ENCODE measurements at regions not wholly inside any gene's neighbourhood (a gene's known extent, or its start where the extent isn't known, plus 50 kb on each side); places are given as distances from the start of the nearest gene placed in this dataset.

DNA sequence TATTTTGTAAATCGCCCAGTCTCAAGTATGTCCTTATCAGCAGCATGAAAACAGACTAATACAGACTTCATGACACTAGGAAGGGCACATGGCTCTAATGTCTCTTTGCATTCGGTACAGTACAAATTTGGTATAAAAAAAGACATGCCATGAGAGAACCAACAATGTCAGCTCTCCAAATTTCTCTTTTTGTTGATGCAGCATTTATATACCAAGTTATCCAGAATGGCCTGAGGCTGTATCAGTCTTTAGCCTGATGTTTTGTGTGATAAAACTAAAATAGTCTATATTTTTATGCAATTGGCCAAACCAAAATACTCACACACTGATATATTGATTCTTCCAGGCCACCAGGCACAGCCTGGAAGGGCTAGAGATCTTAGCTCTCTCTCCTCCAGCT, 124.3 kb upstream of the SAMSN1 start:
- TF ChIP-seq CTCF (IDR thresholded peaks at IDR 0.05; ENCODE audit: borderline replicate concordance, extremely low read depth, low read length, poor library complexity, severe bottlenecking) (no peak), EZH2 (IDR thresholded peaks at IDR 0.05; ENCODE audit: borderline replicate concordance, low read depth, low read length, severe bottlenecking) (no peak)
